Activated CD4-positive, alpha-beta T cell treated with anti-CD3 and anti-CD28 coated beads, Interleukin-2, amount 10 ng/mL, durations not matched to agents 7 days and 5 days (primary cell): ENCODE measurements at regions not wholly inside any gene's neighbourhood (a gene's known extent, or its start where the extent isn't known, plus 50 kb on each side); places are given as distances from the start of the nearest gene placed in this dataset.

Source experiments
- CTCF ChIA-PET: fragments of 350-600 bp; sonication (Branson Sonifier 250); formaldehyde crosslinking; loops from one replicate; lab custom pipeline; 2021; ENCODE audit warnings: antibody characterized with exemption; lab: Charles Lee
- POLR2A ChIA-PET: fragments of 350-600 bp; sonication (Branson Sonifier 250); formaldehyde crosslinking; loops from one replicate; lab custom pipeline; 2021; ENCODE audit warnings: antibody characterized with exemption; lab: Charles Lee
- DNase-seq: peaks from one replicate; pipeline ENCODE4 v3.0.0-alpha.2; 2020
- H3K27ac Mint-ChIP-seq: one replicate; pipeline ENCODE4 v1.8.0; 2021; ENCODE audit warnings: mild to moderate bottlenecking, moderate library complexity, mixed read lengths
- H3K27me3 Mint-ChIP-seq: one replicate; pipeline ENCODE4 v1.8.0; 2021; ENCODE audit warnings: mixed read lengths
- H3K36me3 Mint-ChIP-seq: one replicate; pipeline ENCODE4 v1.8.0; 2021; ENCODE audit warnings: low read depth, mixed read lengths
- H3K4me1 Mint-ChIP-seq: one replicate; pipeline ENCODE4 v1.8.0; 2021; ENCODE audit warnings: mixed read lengths
- H3K4me3 Mint-ChIP-seq: one replicate; pipeline ENCODE4 v1.8.0; 2021; ENCODE audit warnings: mild to moderate bottlenecking, moderate library complexity, mixed read lengths
- H3K9me3 Mint-ChIP-seq: one replicate; pipeline ENCODE4 v1.8.0; 2021; ENCODE audit warnings: mixed read lengths

GRCh38 chr1:23625459-23625858, 66.1 kb upstream of the RPL11 start:
- DNase-seq = no peak
- ChIA-PET CTCF (interaction anchor here (1.3 to 2.6 kb wide), 2 partner anchors 9 to 12 kb away, joined by 8 to 9 read pairs; no protein-coding TSS in a partner anchor), POLR2A (no interaction called here)
- no peak overlapping the region for H3K4me3 Mint-ChIP-seq
- H3K27ac Mint-ChIP-seq = no peak overlapping the region
- H3K27me3 Mint-ChIP-seq = no peaks in the 10 kb centered on the region
- H3K4me1 Mint-ChIP-seq = peaks cover 72% of the 10 kb centered on the region
- peaks cover 17% of the 10 kb centered on the region for H3K36me3 Mint-ChIP-seq
- peaks cover 9% of the 10 kb centered on the region for H3K9me3 Mint-ChIP-seq

- H3K27me3 Mint-ChIP-seq = no peaks in the 10 kb centered on the region
- POLR2A ChIA-PET = interaction anchor here (0.6 kb wide), 1 partner anchor 1082 kb away, joined by 3 read pairs; no protein-coding TSS in a partner anchor
- no peak for DNase-seq
- peaks cover 76% of the 10 kb centered on the region for H3K4me1 Mint-ChIP-seq
- H3K9me3 Mint-ChIP-seq = peaks cover 9% of the 10 kb centered on the region
- H3K27ac Mint-ChIP-seq = peak overlapping the region; percentile 58
- H3K4me3 Mint-ChIP-seq = no peak overlapping the region
- CTCF ChIA-PET = interaction anchor here (0.7 to 2.6 kb wide), 4 partner anchors 10 to 66 kb away, joined by 3 to 9 read pairs (median 6); no protein-coding TSS in a partner anchor
- H3K36me3 Mint-ChIP-seq = peaks cover 17% of the 10 kb centered on the region
Observed at GRCh38 chr1:23624440-23624839, 65.1 kb upstream of the ID3 start.

GRCh38 chr1:23622284-23622683, 63.0 kb upstream of the ID3 start:
- POLR2A ChIA-PET = no interaction called here
- H3K27ac Mint-ChIP-seq = no peak overlapping the region
- DNase-seq = no peak
- no peaks in the 10 kb centered on the region for H3K27me3 Mint-ChIP-seq
- CTCF ChIA-PET = interaction anchor here (2.7 to 5.4 kb wide), 2 partner anchors 14 to 77 kb away, joined by 11 to 50 read pairs; no protein-coding TSS in a partner anchor
- H3K4me1 Mint-ChIP-seq = peaks cover 82% of the 10 kb centered on the region
- no peak overlapping the region for H3K4me3 Mint-ChIP-seq
- peaks cover 12% of the 10 kb centered on the region for H3K9me3 Mint-ChIP-seq
- peaks cover 22% of the 10 kb centered on the region for H3K36me3 Mint-ChIP-seq

- peaks cover 19% of the 10 kb centered on the region for H3K36me3 Mint-ChIP-seq
- DNase-seq = no peak
- peaks cover 83% of the 10 kb centered on the region for H3K4me1 Mint-ChIP-seq
- H3K9me3 Mint-ChIP-seq = peaks cover 8% of the 10 kb centered on the region
- H3K27ac Mint-ChIP-seq = peak overlapping the region; percentile 94
- no peaks in the 10 kb centered on the region for H3K27me3 Mint-ChIP-seq
- CTCF ChIA-PET = interaction anchor here (1.0 to 5.4 kb wide), 7 partner anchors 8 to 89 kb away, joined by 3 to 50 read pairs (median 6); no protein-coding TSS in a partner anchor
- H3K4me3 Mint-ChIP-seq = peak overlapping the region; percentile 60
- POLR2A ChIA-PET = no interaction called here
Observed at GRCh38 chr1:23620605-23621004, 61.3 kb upstream of the ID3 start.

- Mint-ChIP-seq H3K4me1 (peaks cover 88% of the 10 kb centered on the region), H3K36me3 (peaks cover 18% of the 10 kb centered on the region), H3K4me3 (peak overlapping the region; percentile 68), H3K27me3 (no peaks in the 10 kb centered on the region), H3K27ac (peak overlapping the region; percentile 94), H3K9me3 (peaks cover 7% of the 10 kb centered on the region)
- POLR2A ChIA-PET = interaction anchor here (0.5 to 1.4 kb wide), 3 partner anchors 65 to 123 kb away, joined by 3 to 8 read pairs (median 5); no protein-coding TSS in a partner anchor
- DNase-seq = peak; percentile 76
- CTCF ChIA-PET = interaction anchor here (0.7 to 5.4 kb wide), 5 partner anchors 8 to 28 kb away, joined by 3 to 50 read pairs (median 3); no protein-coding TSS in a partner anchor
Observed at GRCh38 chr1:23619299-23620188, 60.2 kb upstream of the ID3 start.

- Mint-ChIP-seq H3K4me1 (peaks cover 88% of the 10 kb centered on the region), H3K27ac (peak overlapping the region; percentile 87)
- POLR2A ChIA-PET = interaction anchor here (0.6 to 1.4 kb wide), 3 partner anchors 61 to 122 kb away, joined by 3 to 5 read pairs (median 3); no protein-coding TSS in a partner anchor
Observed at GRCh38 chr1:23618586-23619083, 59.3 kb upstream of the ID3 start.

GRCh38 chr1:23617084-23617521, 57.8 kb upstream of the ID3 start:
- POLR2A ChIA-PET = no interaction called here
- H3K9me3 Mint-ChIP-seq = peaks cover 3% of the 10 kb centered on the region
- CTCF ChIA-PET = interaction anchor here (0.9 to 2.7 kb wide), 4 partner anchors 18 to 72 kb away, joined by 3 to 12 read pairs (median 4); no protein-coding TSS in a partner anchor
- H3K4me1 Mint-ChIP-seq = peaks cover 93% of the 10 kb centered on the region
- peaks cover 12% of the 10 kb centered on the region for H3K36me3 Mint-ChIP-seq
- no peak overlapping the region for H3K4me3 Mint-ChIP-seq
- DNase-seq = no peak
- peak overlapping the region; percentile 63 for H3K27ac Mint-ChIP-seq
- no peaks in the 10 kb centered on the region for H3K27me3 Mint-ChIP-seq

More at GRCh38 chr1:23618586-23619083, 59.3 kb upstream of the ID3 start:
- Mint-ChIP-seq H3K4me3 (peak overlapping the region; percentile 66), H3K9me3 (peaks cover 3% of the 10 kb centered on the region), H3K36me3 (peaks cover 14% of the 10 kb centered on the region), H3K27me3 (no peaks in the 10 kb centered on the region)
- CTCF ChIA-PET = interaction anchor here (0.8 to 5.4 kb wide), 4 partner anchors 13 to 27 kb away, joined by 3 to 50 read pairs (median 8); no protein-coding TSS in a partner anchor
- DNase-seq = no peak

GRCh38 chr1:23616292-23616824, 57.1 kb upstream of the ID3 start:
- CTCF ChIA-PET = interaction anchor here (0.9 to 1.3 kb wide), 3 partner anchors 18 to 71 kb away, joined by 3 to 6 read pairs (median 3); no protein-coding TSS in a partner anchor
- Mint-ChIP-seq H3K27ac (peak overlapping the region; percentile 42), H3K4me1 (peaks cover 95% of the 10 kb centered on the region), H3K27me3 (no peaks in the 10 kb centered on the region), H3K9me3 (peaks cover 3% of the 10 kb centered on the region), H3K4me3 (no peak overlapping the region), H3K36me3 (peaks cover 12% of the 10 kb centered on the region)
- no peak for DNase-seq
- POLR2A ChIA-PET = no interaction called here

- Mint-ChIP-seq H3K27ac (peak overlapping the region; percentile 44), H3K9me3 (peaks cover 3% of the 10 kb centered on the region), H3K4me1 (peaks cover 93% of the 10 kb centered on the region), H3K27me3 (no peaks in the 10 kb centered on the region), H3K36me3 (peaks cover 11% of the 10 kb centered on the region), H3K4me3 (no peak overlapping the region)
- ChIA-PET POLR2A (no interaction called here), CTCF (interaction anchor here (0.9 kb wide), 1 partner anchor 71 kb away, joined by 3 read pairs; no protein-coding TSS in a partner anchor)
- DNase-seq = no peak
Observed at GRCh38 chr1:23615852-23616251, 56.6 kb upstream of the ID3 start.

- H3K9me3 Mint-ChIP-seq = peaks cover 3% of the 10 kb centered on the region
- H3K36me3 Mint-ChIP-seq = peaks cover 9% of the 10 kb centered on the region
- peaks cover 93% of the 10 kb centered on the region for H3K4me1 Mint-ChIP-seq
- CTCF ChIA-PET = no interaction called here
- POLR2A ChIA-PET = no interaction called here
- DNase-seq = no peak
- no peak overlapping the region for H3K4me3 Mint-ChIP-seq
- peak overlapping the region; percentile 44 for H3K27ac Mint-ChIP-seq
- H3K27me3 Mint-ChIP-seq = no peaks in the 10 kb centered on the region
Observed at GRCh38 chr1:23615423-23615822, 56.1 kb upstream of the ID3 start.

- peaks cover 3% of the 10 kb centered on the region for H3K9me3 Mint-ChIP-seq
- POLR2A ChIA-PET = interaction anchor here (0.6 kb wide), 1 partner anchor 146 kb away, joined by 3 read pairs; no protein-coding TSS in a partner anchor
- H3K27ac Mint-ChIP-seq = peak overlapping the region; percentile 96
- H3K4me1 Mint-ChIP-seq = peaks cover 83% of the 10 kb centered on the region
- peaks cover 9% of the 10 kb centered on the region for H3K36me3 Mint-ChIP-seq
- no peak overlapping the region for H3K4me3 Mint-ChIP-seq
- CTCF ChIA-PET = interaction anchor here (0.6 to 4.7 kb wide), 6 partner anchors 7 to 168 kb away, joined by 3 to 23 read pairs (median 4); no protein-coding TSS in a partner anchor
- no peak for DNase-seq
- H3K27me3 Mint-ChIP-seq = no peaks in the 10 kb centered on the region
Observed at GRCh38 chr1:23614032-23614660, 54.8 kb upstream of the ID3 start.
